Mesenchymal stem cell (in vitro differentiated cells and primary cell): ENCODE measurements at regions not wholly inside any gene's neighbourhood (a gene's known extent, or its start where the extent isn't known, plus 50 kb on each side); places are given as distances from the start of the nearest gene placed in this dataset.

Source experiments
- DNase-seq: peaks from one replicate; pipeline ENCODE4 v3.0.0-alpha.2; 2013
- H2AFZ ChIP-seq: one replicate; pipeline ENCODE4 v1.6.1; 2013; ENCODE audit warnings: low read depth, mild to moderate bottlenecking, control low read depth, inconsistent platforms, low read length, moderate library complexity
- H2AK5ac ChIP-seq: 2 replicates; pipeline ENCODE4 v1.6.1; 2013; ENCODE audit warnings: low read length, moderate library complexity, mild to moderate bottlenecking, inconsistent platforms; ENCODE audit not compliant: severe bottlenecking
- H2BK120ac ChIP-seq: one replicate; pipeline ENCODE4 v1.6.1; 2013; ENCODE audit warnings: low read depth, mild to moderate bottlenecking, inconsistent platforms, low read length, moderate library complexity
- H2BK12ac ChIP-seq, 2 experiments: one replicate each; pipeline ENCODE4 v1.6.1; 2013; ENCODE audit warnings: inconsistent platforms in 2 of 2, low read length in 2 of 2, mild to moderate bottlenecking in 2 of 2, moderate library complexity in 2 of 2, control low read depth in 1 of 2
- H2BK15ac ChIP-seq: one replicate; pipeline ENCODE4 v1.6.1; 2013; ENCODE audit warnings: mild to moderate bottlenecking, low read depth, inconsistent platforms; ENCODE audit not compliant: poor library complexity, severe bottlenecking
- H2BK5ac ChIP-seq: 2 replicates; pipeline ENCODE4 v1.6.1; 2013; ENCODE audit warnings: low read depth, mild to moderate bottlenecking, low read length, control low read depth, inconsistent platforms; ENCODE audit not compliant: poor library complexity, severe bottlenecking
- H3K14ac ChIP-seq, 2 experiments: one replicate each; pipeline ENCODE4 v1.6.1; 2013; ENCODE audit warnings: inconsistent platforms in 2 of 2, low read length in 2 of 2, control low read depth in 1 of 2, mild to moderate bottlenecking in 1 of 2, moderate library complexity in 1 of 2
- H3K18ac ChIP-seq, 2 experiments: one replicate each; pipeline ENCODE4 v1.6.1; 2013; ENCODE audit warnings: inconsistent platforms in 2 of 2, low read length in 2 of 2, control low read depth in 1 of 2, low read depth in 1 of 2, mild to moderate bottlenecking in 1 of 2
- H3K23ac ChIP-seq, 2 experiments: one replicate each; pipeline ENCODE4 v1.6.1; 2013; ENCODE audit warnings: inconsistent platforms in 2 of 2, low read length in 2 of 2, mild to moderate bottlenecking in 2 of 2, moderate library complexity in 2 of 2, control low read depth in 1 of 2
- H3K27ac ChIP-seq: 2 replicates; pipeline ENCODE4 v1.5.1; 2013; ENCODE audit warnings: mild to moderate bottlenecking, moderate library complexity, low read length, control low read depth, inconsistent platforms; ENCODE audit not compliant: poor library complexity, severe bottlenecking
- H3K27me3 ChIP-seq, 2 experiments: 2 replicates each; pipeline versions ENCODE4 v1.6.1 to v1.7.0; 2013; ENCODE audit warnings: low read length in 2 of 2, mild to moderate bottlenecking in 2 of 2, moderate library complexity in 2 of 2, control low read depth in 1 of 2, inconsistent platforms in 1 of 2; ENCODE audit not compliant: control insufficient read depth in 1 of 2, insufficient read depth in 1 of 2
- H3K36me3 ChIP-seq, 2 experiments: 2 replicates each; pipeline versions ENCODE4 v1.6.1 to v1.7.0; 2013; ENCODE audit warnings: low read length in 2 of 2, control low read depth in 1 of 2, inconsistent platforms in 1 of 2, low read depth in 1 of 2, mild to moderate bottlenecking in 1 of 2; ENCODE audit not compliant: insufficient read depth in 2 of 2, control insufficient read depth in 1 of 2
- H3K4ac ChIP-seq, 2 experiments: one replicate each; pipeline ENCODE4 v1.6.1; 2013; ENCODE audit warnings: inconsistent platforms in 2 of 2, low read length in 2 of 2, mild to moderate bottlenecking in 2 of 2, moderate library complexity in 2 of 2, control low read depth in 1 of 2, low read depth in 1 of 2
- H3K4me1 ChIP-seq: 2 replicates; pipeline ENCODE4 v1.6.1; 2013; ENCODE audit warnings: low read depth, low read length, control low read depth; ENCODE audit not compliant: control insufficient read depth, insufficient read depth
- H3K4me2 ChIP-seq: 2 replicates; pipeline ENCODE4 v1.6.1; 2013; ENCODE audit warnings: low read length, mild to moderate bottlenecking, inconsistent platforms; ENCODE audit not compliant: poor library complexity, severe bottlenecking
- H3K4me3 ChIP-seq, 2 experiments: 2 replicates each; pipeline versions ENCODE4 v1.5.1 to v1.7.0; 2013; ENCODE audit warnings: low read length in 2 of 2, mild to moderate bottlenecking in 2 of 2, control low read depth in 1 of 2, low read depth in 1 of 2; ENCODE audit not compliant: insufficient read depth in 1 of 2
- H3K79me1 ChIP-seq: replicated peaks from 2 replicates; pipeline ENCODE4 v1.6.1; 2013; ENCODE audit warnings: mild to moderate bottlenecking, control low read depth, low read length, inconsistent platforms; ENCODE audit not compliant: poor library complexity, severe bottlenecking
- H3K9ac ChIP-seq: 2 replicates; pipeline ENCODE4 v1.7.0; 2013; ENCODE audit warnings: mild to moderate bottlenecking, low read length, moderate library complexity
- H3K9me3 ChIP-seq: 2 replicates; pipeline ENCODE4 v1.7.0; 2013; ENCODE audit warnings: mild to moderate bottlenecking, low read length; ENCODE audit not compliant: control insufficient read depth
- H4K8ac ChIP-seq: one replicate; pipeline ENCODE4 v1.6.1; 2013; ENCODE audit warnings: inconsistent platforms, mild to moderate bottlenecking, low read length, moderate library complexity
- H4K91ac ChIP-seq: one replicate; pipeline ENCODE4 v1.6.1; 2013; ENCODE audit warnings: mild to moderate bottlenecking, low read length, inconsistent platforms
- WGBS: methylation state at CpG from one replicate; pipeline ENCODE4 v1.1.7; 2013; ENCODE audit warnings: mixed read lengths; 5-methylcytosine and 5-hydroxymethylcytosine counted together

- 54% methylated on average over 8 of the region's 8 CpGs for WGBS
- Histone ChIP-seq H4K8ac (no peak overlapping the region), H3K4me3 (no peak overlapping the region), H3K27ac (no peak overlapping the region), H3K4me2 (no peak overlapping the region), H3K79me1 (no peaks in the 10 kb centered on the region), H3K9me3 (peaks cover 7% of the 10 kb centered on the region), H3K27me3 (peaks cover 0 to 4% of the 10 kb centered on the region in 2 experiments), H3K18ac (no peak overlapping the region), H3K4me1 (peaks cover 3% of the 10 kb centered on the region), H2AK5ac (no peak overlapping the region), H3K4ac (no peak overlapping the region), H4K91ac (no peak overlapping the region), H3K36me3 (no peaks in the 10 kb centered on the region), H2AFZ (no peak overlapping the region), H3K9ac (no peak overlapping the region), H2BK120ac (no peak overlapping the region), H2BK15ac (no peak overlapping the region), H3K14ac (no peak overlapping the region), H2BK5ac (no peak overlapping the region), H2BK12ac (no peak overlapping the region), H3K23ac (no peak overlapping the region)
- DNase-seq, result no peak
Observed at GRCh38 chr6:160933256-160933655, 58.3 kb upstream of the MAP3K4 start.

GRCh38 chr6:160934157-160934556 lies 57.4 kb upstream of the MAP3K4 start:
- Histone ChIP-seq H3K4me2 (no peak overlapping the region), H2AFZ (no peak overlapping the region), H2BK5ac (no peak overlapping the region), H3K14ac (no peak overlapping the region), H3K27ac (no peak overlapping the region), H3K36me3 (no peaks in the 10 kb centered on the region), H3K79me1 (no peaks in the 10 kb centered on the region), H2BK12ac (peak overlapping the region in 1 of 2 experiments; percentile 38), H4K91ac (peak overlapping the region; percentile 34), H3K27me3 (peaks cover 0 to 3% of the 10 kb centered on the region in 2 experiments), H2BK15ac (no peak overlapping the region), H3K9me3 (peaks cover 7% of the 10 kb centered on the region), H3K4me3 (no peak overlapping the region), H2AK5ac (no peak overlapping the region), H3K4me1 (peaks cover 3% of the 10 kb centered on the region), H2BK120ac (no peak overlapping the region), H3K9ac (no peak overlapping the region), H3K18ac (no peak overlapping the region), H3K4ac (no peak overlapping the region), H4K8ac (no peak overlapping the region), H3K23ac (no peak overlapping the region)
- no peak for DNase-seq
- 89% methylated on average over 3 of the region's 3 CpGs for WGBS

- no peak overlapping the region for H3K27ac ChIP-seq
- no peak overlapping the region for H2BK12ac ChIP-seq
- no peak overlapping the region for H4K91ac ChIP-seq
- H3K23ac ChIP-seq, result no peak overlapping the region
- DNase-seq, result no peak
- no peak overlapping the region for H2BK5ac ChIP-seq
- H3K4ac ChIP-seq, result no peak overlapping the region
- H3K36me3 ChIP-seq, result no peaks in the 10 kb centered on the region
- H2BK120ac ChIP-seq, result no peak overlapping the region
- WGBS, result 82% methylated on average over 4 of the region's 4 CpGs
- no peaks in the 10 kb centered on the region for H3K27me3 ChIP-seq
- H2AFZ ChIP-seq, result no peak overlapping the region
- no peak overlapping the region for H3K4me3 ChIP-seq
- no peak overlapping the region for H2BK15ac ChIP-seq
- H4K8ac ChIP-seq, result no peak overlapping the region
- no peaks in the 10 kb centered on the region for H3K4me1 ChIP-seq
- no peak overlapping the region for H3K14ac ChIP-seq
- peaks cover 11% of the 10 kb centered on the region for H3K9me3 ChIP-seq
- no peak overlapping the region for H3K9ac ChIP-seq
- H3K79me1 ChIP-seq, result no peaks in the 10 kb centered on the region
- H2AK5ac ChIP-seq, result no peak overlapping the region
- H3K18ac ChIP-seq, result no peak overlapping the region
- H3K4me2 ChIP-seq, result no peak overlapping the region
Observed at GRCh38 chr6:160940197-160940596, 51.4 kb upstream of the MAP3K4 start.
